ENCODE measurements at regions not wholly inside any gene's neighbourhood (a gene's known extent, or its start where the extent isn't known, plus 50 kb on each side); places are given as distances from the start of the nearest gene placed in this dataset.

- no peak for TF ChIP-seq CTCF (IDR thresholded peaks at IDR 0.05)
- TF ChIP-seq POLR2A (IDR thresholded peaks at IDR 0.05) = no peak
Measured at GRCh38 chr4:186808630-186809018, 85.0 kb upstream of the FAT1 start.
